GM12801 (cell line): ENCODE measurements at regions not wholly inside any gene's neighbourhood (a gene's known extent, or its start where the extent isn't known, plus 50 kb on each side); places are given as distances from the start of the nearest gene placed in this dataset.

ENCODE experiments used
- CTCF ChIP-seq: IDR thresholded peaks from one replicate; pipeline ENCODE4 v1.5.1; 2011; ENCODE audit warnings: control low read depth; ENCODE audit not compliant: insufficient read length; ENCODE audit errors: extremely low read depth

GRCh38 chr10:107413971-107414370, 249.5 kb upstream of the SORCS1 start:
- no peak for TF ChIP-seq CTCF

GRCh38 chr10:107409522-107409921, 245.0 kb upstream of the SORCS1 start:
- no peak for TF ChIP-seq CTCF

GRCh38 chr10:107398115-107398514, 233.6 kb upstream of the SORCS1 start:
- no peak for TF ChIP-seq CTCF

- TF ChIP-seq CTCF, result no peak
Observed at GRCh38 chr10:107391901-107392300, 227.4 kb upstream of the SORCS1 start.

- no peak for TF ChIP-seq CTCF
Observed at GRCh38 chr10:107390563-107390962, 226.1 kb upstream of the SORCS1 start.

GRCh38 chr10:107383357-107383756, 218.9 kb upstream of the SORCS1 start:
- no peak for TF ChIP-seq CTCF

GRCh38 chr10:107379601-107380000, 215.1 kb upstream of the SORCS1 start:
- TF ChIP-seq CTCF, result no peak

GRCh38 chr10:107371801-107372200, 207.3 kb upstream of the SORCS1 start:
- TF ChIP-seq CTCF, result no peak
